SH-SY5Y (cell line): ENCODE measurements at regions not wholly inside any gene's neighbourhood (a gene's known extent, or its start where the extent isn't known, plus 50 kb on each side); places are given as distances from the start of the nearest gene placed in this dataset.

Experiments
- GATA2 ChIP-seq: IDR thresholded peaks from 2 replicates; pipeline ENCODE4 v1.6.1; 2011; ENCODE audit warnings: mild to moderate bottlenecking, low read depth, low read length
- GATA3 ChIP-seq: IDR thresholded peaks from 2 replicates; pipeline ENCODE4 v1.6.1; 2011; ENCODE audit warnings: low read depth, mild to moderate bottlenecking, low read length, moderate library complexity

- TF ChIP-seq GATA2 (no peak), GATA3 (no peak)
These were observed 258.2 kb downstream of the VRK1 start for GRCh38 chr14:97055355-97055754.
